ENCODE measurements at regions not wholly inside any gene's neighbourhood (a gene's known extent, or its start where the extent isn't known, plus 50 kb on each side); places are given as distances from the start of the nearest gene placed in this dataset.

- Histone ChIP-seq H3F3A (ENCODE audit: insufficient read depth, low read length, poor library complexity, severe bottlenecking) (no peaks in the 10 kb centered on the region), H3K4me3 (ENCODE audit: low read length) (no peak overlapping the region), H3K36me3 (ENCODE audit: insufficient read depth, low read length) (no peaks in the 10 kb centered on the region), H3K9me3 (ENCODE audit: low read length) (no peaks in the 10 kb centered on the region), H4K20me1 (ENCODE audit: insufficient read depth) (no peaks in the 10 kb centered on the region), H3K9ac (ENCODE audit: low read length) (no peak overlapping the region), H2AFZ (ENCODE audit: low read depth, low read length) (no peak overlapping the region), H3K79me2 (replicated peaks; ENCODE audit: insufficient read depth, low read length) (no peaks in the 10 kb centered on the region), H3K4me2 (ENCODE audit: low read length) (no peak overlapping the region), H3K9me2 (ENCODE audit: insufficient read depth, low read length) (no peaks in the 10 kb centered on the region), H3K27me3 (ENCODE audit: insufficient read depth, low read depth, low read length) (no peaks in the 10 kb centered on the region), H3K27ac (ENCODE audit: low read length) (no peak overlapping the region)
- no peak for TF ChIP-seq EP300 (conservative IDR thresholded peaks at IDR 0.05; ENCODE audit: poor library complexity, severe bottlenecking)
- no peak for TF ChIP-seq SMC3 (conservative IDR thresholded peaks at IDR 0.05; ENCODE audit: poor library complexity)
- no peak for TF ChIP-seq TAF1 (IDR thresholded peaks at IDR 0.05; ENCODE audit: low read depth)
- no peak for TF ChIP-seq RAD21 (conservative IDR thresholded peaks at IDR 0.05)
- TF ChIP-seq REST (IDR thresholded peaks at IDR 0.05; ENCODE audit: borderline replicate concordance): no peak
- no peak for TF ChIP-seq POLR2AphosphoS5 (IDR thresholded peaks at IDR 0.05)
- no peak for TF ChIP-seq MXI1 (conservative IDR thresholded peaks at IDR 0.05; ENCODE audit: poor library complexity, severe bottlenecking)
- TF ChIP-seq EZH2 (IDR thresholded peaks at IDR 0.05; ENCODE audit: borderline replicate concordance, insufficient read depth, low read length, poor library complexity, severe bottlenecking): no peak
- no peak for TF ChIP-seq CTCF (IDR thresholded peaks at IDR 0.05; ENCODE audit: poor library complexity, severe bottlenecking)
Measured at GRCh38 chr12:87338681-87339080, 690.5 kb downstream of the C12orf50 start.

GRCh38 chr12:87336814-87337336 is 692.3 kb downstream of the C12orf50 start:
- Histone ChIP-seq H3K36me3 (ENCODE audit: insufficient read depth, low read length) (no peaks in the 10 kb centered on the region), H2AFZ (ENCODE audit: low read depth, low read length) (no peak overlapping the region), H4K20me1 (ENCODE audit: insufficient read depth) (no peaks in the 10 kb centered on the region), H3F3A (ENCODE audit: insufficient read depth, low read length, poor library complexity, severe bottlenecking) (no peaks in the 10 kb centered on the region), H3K79me2 (replicated peaks; ENCODE audit: insufficient read depth, low read length) (no peaks in the 10 kb centered on the region), H3K9ac (ENCODE audit: low read length) (no peak overlapping the region), H3K9me3 (ENCODE audit: low read length) (no peaks in the 10 kb centered on the region), H3K4me3 (ENCODE audit: low read length) (no peak overlapping the region), H3K9me2 (ENCODE audit: insufficient read depth, low read length) (no peaks in the 10 kb centered on the region), H3K27ac (ENCODE audit: low read length) (no peak overlapping the region), H3K4me2 (ENCODE audit: low read length) (no peak overlapping the region), H3K27me3 (ENCODE audit: insufficient read depth, low read depth, low read length) (no peaks in the 10 kb centered on the region)
- TF ChIP-seq SMC3 (conservative IDR thresholded peaks at IDR 0.05; ENCODE audit: poor library complexity) (no peak), CTCF (IDR thresholded peaks at IDR 0.05; ENCODE audit: poor library complexity, severe bottlenecking) (no peak), RAD21 (conservative IDR thresholded peaks at IDR 0.05) (no peak), TAF1 (IDR thresholded peaks at IDR 0.05; ENCODE audit: low read depth) (no peak), MXI1 (conservative IDR thresholded peaks at IDR 0.05; ENCODE audit: poor library complexity, severe bottlenecking) (no peak), EP300 (conservative IDR thresholded peaks at IDR 0.05; ENCODE audit: poor library complexity, severe bottlenecking) (no peak), EZH2 (IDR thresholded peaks at IDR 0.05; ENCODE audit: borderline replicate concordance, insufficient read depth, low read length, poor library complexity, severe bottlenecking) (no peak), REST (IDR thresholded peaks at IDR 0.05; ENCODE audit: borderline replicate concordance) (no peak), POLR2AphosphoS5 (IDR thresholded peaks at IDR 0.05) (no peak)

Measured in neural cell (in vitro differentiated cells).